ENCODE measurements at regions not wholly inside any gene's neighbourhood (a gene's known extent, or its start where the extent isn't known, plus 50 kb on each side); places are given as distances from the start of the nearest gene placed in this dataset.

GRCh38 chr5:164746723-164747122 lies 1241.3 kb downstream of the MAT2B start:
- no peak for DNase-seq (ENCODE audit: low read depth)
- TF ChIP-seq CTCF (IDR thresholded peaks at IDR 0.05; ENCODE audit: low read depth, low read length, missing control alignments): no peak
- H3K4me3 ChIP-seq (ENCODE audit: low read depth, low read length): no peak overlapping the region

GRCh38 chr5:164747371-164747770 lies 1242.0 kb downstream of the MAT2B start:
- DNase-seq (ENCODE audit: low read depth): no peak
- no peak for TF ChIP-seq CTCF (IDR thresholded peaks at IDR 0.05; ENCODE audit: low read depth, low read length, missing control alignments)
- no peak overlapping the region for H3K4me3 ChIP-seq (ENCODE audit: low read depth, low read length)

- no peak for TF ChIP-seq CTCF (IDR thresholded peaks at IDR 0.05; ENCODE audit: low read depth, low read length, missing control alignments)
- H3K4me3 ChIP-seq (ENCODE audit: low read depth, low read length): no peak overlapping the region
- DNase-seq (ENCODE audit: low read depth): no peak
Observed at GRCh38 chr5:164748861-164749260, 1243.4 kb downstream of the MAT2B start.

- TF ChIP-seq CTCF (IDR thresholded peaks at IDR 0.05; ENCODE audit: low read depth, low read length, missing control alignments): no peak
- DNase-seq (ENCODE audit: low read depth): no peak
- H3K4me3 ChIP-seq (ENCODE audit: low read depth, low read length): no peak overlapping the region
Observed at GRCh38 chr5:164753434-164753833, 1248.0 kb downstream of the MAT2B start.

- TF ChIP-seq CTCF (IDR thresholded peaks at IDR 0.05; ENCODE audit: low read depth, low read length, missing control alignments): no peak
- no peak overlapping the region for H3K4me3 ChIP-seq (ENCODE audit: low read depth, low read length)
- no peak for DNase-seq (ENCODE audit: low read depth)
Observed at GRCh38 chr5:164763206-164763605, 1257.8 kb downstream of the MAT2B start.

- no peak overlapping the region for H3K4me3 ChIP-seq (ENCODE audit: low read depth, low read length)
- DNase-seq (ENCODE audit: low read depth): no peak
- TF ChIP-seq CTCF (IDR thresholded peaks at IDR 0.05; ENCODE audit: low read depth, low read length, missing control alignments): no peak
Observed at GRCh38 chr5:164772122-164772521, 1266.7 kb downstream of the MAT2B start.

GRCh38 chr5:164784230-164784629 lies 1278.8 kb downstream of the MAT2B start:
- no peak overlapping the region for H3K4me3 ChIP-seq (ENCODE audit: low read depth, low read length)
- no peak for TF ChIP-seq CTCF (IDR thresholded peaks at IDR 0.05; ENCODE audit: low read depth, low read length, missing control alignments)
- no peak for DNase-seq (ENCODE audit: low read depth)

All from GM12864 (cell line).